ENCODE measurements at regions not wholly inside any gene's neighbourhood (a gene's known extent, or its start where the extent isn't known, plus 50 kb on each side); places are given as distances from the start of the nearest gene placed in this dataset.

GRCh38 chr14:53792909-53793308, 163.7 kb downstream of the BMP4 start:
- TF ChIP-seq EZH2 (IDR thresholded peaks at IDR 0.05; ENCODE audit: borderline replicate concordance, low read length) (no peak), CTCF (conservative IDR thresholded peaks at IDR 0.05 in 1 of 2, IDR thresholded peaks at IDR 0.05 in 1 of 2; ENCODE audit: extremely low read depth in 1 of 2, insufficient read depth in 1 of 2, low read depth in 1 of 2, low read length in 2 of 2) (peak; percentile 12 to 35)
